ENCODE measurements at regions not wholly inside any gene's neighbourhood (a gene's known extent, or its start where the extent isn't known, plus 50 kb on each side); places are given as distances from the start of the nearest gene placed in this dataset.

DNA sequence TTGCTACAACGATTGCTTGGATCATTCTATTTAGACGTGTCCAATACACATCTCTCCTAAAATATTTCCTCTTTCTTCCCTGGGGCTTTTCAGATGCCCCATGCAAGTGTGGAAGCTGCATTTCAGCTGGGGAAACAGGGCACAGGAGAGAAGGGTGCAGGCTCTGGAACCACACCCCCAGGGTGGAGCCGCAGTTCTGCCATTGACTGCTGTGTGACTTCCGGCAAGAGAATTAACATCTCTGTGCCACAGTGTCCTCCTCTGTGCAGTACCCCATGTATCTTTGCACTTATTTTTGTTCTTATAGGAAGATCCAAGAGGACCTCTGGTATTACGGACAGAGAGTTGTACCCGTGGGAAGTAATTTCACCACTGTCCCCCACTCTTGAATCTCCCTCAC lies 405.3 kb upstream of the EEF2KMT start:
- no peaks in the 10 kb centered on the region for H3K36me3 ChIP-seq

DNA sequence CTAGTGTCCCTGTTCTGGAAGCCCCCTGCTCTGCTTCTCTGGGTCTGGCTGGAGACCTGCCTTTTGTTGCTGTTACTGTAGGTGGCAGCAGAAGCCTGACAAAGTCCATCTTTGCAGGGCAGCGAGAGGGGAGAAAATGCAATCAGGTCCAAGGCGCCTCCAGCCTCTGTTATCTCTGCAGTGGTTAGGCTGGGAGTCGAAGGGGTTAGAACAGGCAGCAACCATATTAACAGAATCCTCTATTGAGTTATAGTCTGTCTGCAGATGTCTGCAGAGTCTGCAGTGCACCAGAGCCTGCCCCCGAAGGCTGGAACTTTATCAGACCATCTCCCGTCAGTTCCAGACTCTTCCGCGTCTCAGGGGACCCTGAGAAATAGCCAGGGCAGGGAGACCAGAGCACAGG lies 404.9 kb upstream of the EEF2KMT start:
- Histone ChIP-seq H3K27ac (no peak overlapping the region), H3K4me3 (no peak overlapping the region), H3K4me1 (no peaks in the 10 kb centered on the region), H3K9me3 (no peaks in the 10 kb centered on the region), H3K27me3 (no peaks in the 10 kb centered on the region), H3K36me3 (no peaks in the 10 kb centered on the region)
- intact Hi-C loops (cut with DNase I; ENCODE audit: low total_unique reads) = no loop called here
- no peak for TF ChIP-seq POLR2A (IDR thresholded peaks at IDR 0.05)
- TF ChIP-seq, protein P1, sequence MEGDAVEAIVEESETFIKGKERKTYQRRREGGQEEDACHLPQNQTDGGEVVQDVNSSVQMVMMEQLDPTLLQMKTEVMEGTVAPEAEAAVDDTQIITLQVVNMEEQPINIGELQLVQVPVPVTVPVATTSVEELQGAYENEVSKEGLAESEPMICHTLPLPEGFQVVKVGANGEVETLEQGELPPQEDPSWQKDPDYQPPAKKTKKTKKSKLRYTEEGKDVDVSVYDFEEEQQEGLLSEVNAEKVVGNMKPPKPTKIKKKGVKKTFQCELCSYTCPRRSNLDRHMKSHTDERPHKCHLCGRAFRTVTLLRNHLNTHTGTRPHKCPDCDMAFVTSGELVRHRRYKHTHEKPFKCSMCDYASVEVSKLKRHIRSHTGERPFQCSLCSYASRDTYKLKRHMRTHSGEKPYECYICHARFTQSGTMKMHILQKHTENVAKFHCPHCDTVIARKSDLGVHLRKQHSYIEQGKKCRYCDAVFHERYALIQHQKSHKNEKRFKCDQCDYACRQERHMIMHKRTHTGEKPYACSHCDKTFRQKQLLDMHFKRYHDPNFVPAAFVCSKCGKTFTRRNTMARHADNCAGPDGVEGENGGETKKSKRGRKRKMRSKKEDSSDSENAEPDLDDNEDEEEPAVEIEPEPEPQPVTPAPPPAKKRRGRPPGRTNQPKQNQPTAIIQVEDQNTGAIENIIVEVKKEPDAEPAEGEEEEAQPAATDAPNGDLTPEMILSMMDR (IDR thresholded peaks at IDR 0.05) = no peak
- DNase-seq = no peak

More for the DNA sequence above, 405.3 kb upstream of the EEF2KMT start:
- intact Hi-C loops (cut with DNase I; ENCODE audit: low total_unique reads) = no loop called here
- Histone ChIP-seq H3K27me3 (no peaks in the 10 kb centered on the region), H3K27ac (no peak overlapping the region), H3K4me3 (no peak overlapping the region), H3K9me3 (no peaks in the 10 kb centered on the region), H3K4me1 (no peaks in the 10 kb centered on the region)
- no peak for DNase-seq
- TF ChIP-seq, protein P1 (IDR thresholded peaks at IDR 0.05) = no peak
- TF ChIP-seq POLR2A (IDR thresholded peaks at IDR 0.05) = no peak

DNA sequence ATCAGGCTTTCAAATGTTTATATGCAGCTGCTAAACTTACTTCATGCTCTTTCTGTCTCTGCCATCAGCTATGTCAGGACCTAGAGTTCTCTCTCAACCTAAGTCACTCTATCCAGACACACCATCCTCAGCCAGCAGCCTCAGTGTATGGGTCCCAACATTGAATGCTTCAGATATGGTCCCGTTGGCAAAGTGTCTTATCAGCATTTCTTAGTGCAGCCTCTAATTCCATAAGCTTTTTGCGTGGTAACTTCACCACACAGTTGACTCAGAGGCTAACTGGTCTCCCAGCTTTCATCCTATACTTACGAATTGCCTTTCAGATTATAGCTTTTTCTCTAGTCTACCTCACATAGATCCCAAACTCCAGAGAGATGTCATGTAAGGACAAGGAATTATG lies 402.9 kb upstream of the EEF2KMT start:
- no peaks in the 10 kb centered on the region for H3K27me3 ChIP-seq
- intact Hi-C loops (cut with DNase I; ENCODE audit: low total_unique reads) = no loop called here
- no peak for TF ChIP-seq POLR2A (IDR thresholded peaks at IDR 0.05)
- H3K4me1 ChIP-seq = no peaks in the 10 kb centered on the region
- H3K4me3 ChIP-seq = no peak overlapping the region
- H3K9me3 ChIP-seq = no peaks in the 10 kb centered on the region
- no peak for DNase-seq
- H3K27ac ChIP-seq = no peak overlapping the region
- no peaks in the 10 kb centered on the region for H3K36me3 ChIP-seq

DNA sequence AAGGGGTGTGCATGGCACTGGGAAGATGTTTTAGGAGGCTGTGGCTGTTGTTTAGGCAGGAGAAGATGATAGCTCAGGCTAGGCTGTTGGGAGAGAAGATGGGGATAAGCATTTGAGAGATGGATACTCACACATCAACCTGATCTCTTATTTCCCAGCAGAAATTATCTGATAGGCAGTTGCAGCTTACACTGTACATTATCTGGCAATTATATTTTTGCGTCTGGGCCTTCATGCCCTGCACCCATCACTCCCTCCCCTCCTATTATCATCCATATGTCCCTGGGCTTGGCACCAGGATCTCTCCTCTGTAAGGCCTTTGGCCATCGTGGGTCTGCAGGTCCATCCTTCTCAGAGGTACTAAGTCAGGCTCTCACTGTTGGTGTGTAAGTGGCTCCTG lies 401.0 kb upstream of the EEF2KMT start:
- no peak for DNase-seq
- Histone ChIP-seq H3K27ac (no peak overlapping the region), H3K4me3 (no peak overlapping the region), H3K36me3 (no peaks in the 10 kb centered on the region), H3K27me3 (no peaks in the 10 kb centered on the region), H3K4me1 (no peaks in the 10 kb centered on the region), H3K9me3 (no peaks in the 10 kb centered on the region)
- TF ChIP-seq, protein P1 (IDR thresholded peaks at IDR 0.05) = no peak
- no peak for TF ChIP-seq POLR2A (IDR thresholded peaks at IDR 0.05)
- intact Hi-C loops (cut with DNase I; ENCODE audit: low total_unique reads) = no loop called here

DNA sequence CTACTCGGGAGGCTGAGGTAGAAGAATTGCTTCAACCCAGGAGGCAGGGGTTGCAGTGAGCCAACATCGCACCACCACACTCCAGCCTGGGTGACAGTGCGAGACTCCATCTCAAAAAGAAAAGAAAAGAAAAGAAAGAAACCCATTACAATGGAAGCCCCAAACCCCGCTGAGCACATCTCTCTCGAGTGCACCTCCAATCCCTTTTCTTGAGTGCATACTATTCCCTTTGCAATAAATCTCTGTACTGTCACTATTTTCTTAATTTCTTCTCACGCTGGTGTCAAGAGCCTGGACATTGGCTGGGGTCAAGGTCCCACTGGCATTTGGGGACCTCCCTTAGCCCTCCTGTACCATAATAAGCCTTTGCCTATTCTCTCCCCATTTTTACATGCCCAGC lies 398.4 kb upstream of the EEF2KMT start:
- no peak overlapping the region for H3K4me3 ChIP-seq
- no peak overlapping the region for H3K27ac ChIP-seq
- TF ChIP-seq, protein P1 (IDR thresholded peaks at IDR 0.05) = no peak
- no peak for TF ChIP-seq POLR2A (IDR thresholded peaks at IDR 0.05)
- no peak for DNase-seq
- no peaks in the 10 kb centered on the region for H3K9me3 ChIP-seq
- no peaks in the 10 kb centered on the region for H3K4me1 ChIP-seq
- no peaks in the 10 kb centered on the region for H3K36me3 ChIP-seq
- H3K27me3 ChIP-seq = no peaks in the 10 kb centered on the region
- intact Hi-C loops (cut with DNase I; ENCODE audit: low total_unique reads) = no loop called here

DNA sequence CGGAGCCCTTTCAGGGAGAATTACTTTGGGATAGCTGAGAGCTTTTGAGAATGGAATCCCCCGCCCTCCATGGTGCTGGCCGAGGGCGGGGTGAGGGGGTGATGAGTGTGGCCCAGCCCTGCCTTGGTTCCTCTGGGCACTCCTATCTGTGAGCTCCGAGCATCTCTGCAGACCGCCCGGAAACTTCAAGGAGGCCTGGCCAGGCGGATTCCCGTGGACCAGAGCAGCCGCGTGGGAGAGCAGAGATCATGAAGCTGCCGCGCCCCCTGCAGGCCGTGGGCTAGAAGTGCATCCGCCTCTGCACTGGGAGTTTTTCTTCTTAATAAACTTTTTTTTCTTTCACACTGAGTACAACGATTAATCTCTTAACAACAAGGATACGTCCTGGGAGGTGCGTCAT lies 392.9 kb upstream of the EEF2KMT start:
- H3K4me3 ChIP-seq = no peak overlapping the region
- TF ChIP-seq POLR2A (IDR thresholded peaks at IDR 0.05) = no peak
- TF ChIP-seq, protein P1 (IDR thresholded peaks at IDR 0.05) = peak in 1 of 4 experiments; percentile 36
- no peaks in the 10 kb centered on the region for H3K9me3 ChIP-seq
- intact Hi-C loops (cut with DNase I; ENCODE audit: low total_unique reads) = no loop called here
- no peak for DNase-seq
- no peaks in the 10 kb centered on the region for H3K4me1 ChIP-seq
- H3K27ac ChIP-seq = no peak overlapping the region
- H3K27me3 ChIP-seq = no peaks in the 10 kb centered on the region
- no peaks in the 10 kb centered on the region for H3K36me3 ChIP-seq

Measured in uterus (tissue), 3 donors.